ENCODE measurements at regions not wholly inside any gene's neighbourhood (a gene's known extent, or its start where the extent isn't known, plus 50 kb on each side); places are given as distances from the start of the nearest gene placed in this dataset.

- H3K4me3 ChIP-seq (ENCODE audit: low read depth, low read length): no peak overlapping the region
- DNase-seq (ENCODE audit: low read depth): no peak
- no peak for TF ChIP-seq CTCF (conservative IDR thresholded peaks at IDR 0.05; ENCODE audit: low read depth, low read length)
Observed at GRCh38 chr15:47399100-47399499, 318.2 kb upstream of the SEMA6D start.

GRCh38 chr15:47400603-47401002, 316.7 kb upstream of the SEMA6D start:
- TF ChIP-seq CTCF (conservative IDR thresholded peaks at IDR 0.05; ENCODE audit: low read depth, low read length): no peak
- no peak overlapping the region for H3K4me3 ChIP-seq (ENCODE audit: low read depth, low read length)
- no peak for DNase-seq (ENCODE audit: low read depth)

- DNase-seq (ENCODE audit: low read depth): no peak
- no peak overlapping the region for H3K4me3 ChIP-seq (ENCODE audit: low read depth, low read length)
- TF ChIP-seq CTCF (conservative IDR thresholded peaks at IDR 0.05; ENCODE audit: low read depth, low read length): no peak
Observed at GRCh38 chr15:47401427-47401826, 315.9 kb upstream of the SEMA6D start.

- TF ChIP-seq CTCF (conservative IDR thresholded peaks at IDR 0.05; ENCODE audit: low read depth, low read length): no peak
- no peak overlapping the region for H3K4me3 ChIP-seq (ENCODE audit: low read depth, low read length)
- no peak for DNase-seq (ENCODE audit: low read depth)
Observed at GRCh38 chr15:47402829-47403228, 314.5 kb upstream of the SEMA6D start.

GRCh38 chr15:47404877-47405276, 312.4 kb upstream of the SEMA6D start:
- no peak for DNase-seq (ENCODE audit: low read depth)
- H3K4me3 ChIP-seq (ENCODE audit: low read depth, low read length): no peak overlapping the region
- no peak for TF ChIP-seq CTCF (conservative IDR thresholded peaks at IDR 0.05; ENCODE audit: low read depth, low read length)

- TF ChIP-seq CTCF (conservative IDR thresholded peaks at IDR 0.05; ENCODE audit: low read depth, low read length): no peak
- DNase-seq (ENCODE audit: low read depth): no peak
- H3K4me3 ChIP-seq (ENCODE audit: low read depth, low read length): no peak overlapping the region
Observed at GRCh38 chr15:47405365-47406162, 311.7 kb upstream of the SEMA6D start.

- no peak for TF ChIP-seq CTCF (conservative IDR thresholded peaks at IDR 0.05; ENCODE audit: low read depth, low read length)
Observed at GRCh38 chr15:47407692-47408091, 309.6 kb upstream of the SEMA6D start.

More at GRCh38 chr15:47407692-47408091, 309.6 kb upstream of the SEMA6D start:
- no peak overlapping the region for H3K4me3 ChIP-seq (ENCODE audit: low read depth, low read length)
- no peak for DNase-seq (ENCODE audit: low read depth)

All from choroid plexus epithelial cell (primary cell).